ENCODE measurements at regions not wholly inside any gene's neighbourhood (a gene's known extent, or its start where the extent isn't known, plus 50 kb on each side); places are given as distances from the start of the nearest gene placed in this dataset.

DNA sequence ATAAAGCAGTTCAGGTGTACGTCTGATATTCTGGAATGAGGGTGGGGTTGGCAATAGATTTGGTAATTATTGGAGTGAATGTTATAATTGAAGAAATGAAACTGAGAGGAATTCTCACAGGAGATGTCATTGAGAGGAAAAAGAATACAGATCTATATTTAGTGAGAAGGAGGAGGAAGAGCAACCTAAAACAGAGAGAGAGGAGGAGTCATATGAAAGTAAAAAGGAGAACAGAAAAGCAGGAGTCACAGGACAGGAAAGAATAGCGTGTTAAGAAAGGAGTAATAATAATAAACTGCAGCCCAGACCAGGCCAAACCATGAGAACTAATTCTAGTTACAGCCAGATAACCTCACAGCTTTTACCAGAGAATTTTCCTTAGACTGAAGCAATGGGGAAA, 62.7 kb upstream of the MROH9 start (continued):
- TF ChIP-seq EED (IDR thresholded peaks at IDR 0.05; ENCODE audit: low read depth) (peak; percentile 75), ZNF384 (IDR thresholded peaks at IDR 0.05; ENCODE audit: borderline replicate concordance, low read depth, low read length) (no peak), ELK1 (IDR thresholded peaks at IDR 0.05; ENCODE audit: low read depth, low read length) (no peak), CBFB (IDR thresholded peaks at IDR 0.05; ENCODE audit: low read depth) (no peak), NFIC (IDR thresholded peaks at IDR 0.05; ENCODE audit: low read depth, low read length) (peak; percentile 83; the same call in 1 of the 2 replicates), ZNF217 (IDR thresholded peaks at IDR 0.05) (no peak; the same call in 1 of the 2 replicates), RAD51 (IDR thresholded peaks at IDR 0.05) (no peak), NFXL1 (IDR thresholded peaks at IDR 0.05; ENCODE audit: borderline replicate concordance) (no peak), HDAC6 (IDR thresholded peaks at IDR 0.05; ENCODE audit: unreplicated experiment) (no peak), TCF3 (IDR thresholded peaks at IDR 0.05; ENCODE audit: borderline replicate concordance, insufficient read depth, low read depth, low read length) (no peak), BACH1 (IDR thresholded peaks at IDR 0.05; ENCODE audit: borderline replicate concordance) (no peak), TBL1XR1 (IDR thresholded peaks at IDR 0.05; ENCODE audit: low read depth, low read length) (no peak), ZBTB11 (CRISPR knock-in tag; IDR thresholded peaks at IDR 0.05) (no peak), CREM (IDR thresholded peaks at IDR 0.05; ENCODE audit: low read depth) (peak; percentile 30; the same call in 1 of the 2 replicates), MTA2 (IDR thresholded peaks at IDR 0.05; ENCODE audit: low read depth) (peak; percentile 78)
- TF ChIP-seq, protein P1, sequence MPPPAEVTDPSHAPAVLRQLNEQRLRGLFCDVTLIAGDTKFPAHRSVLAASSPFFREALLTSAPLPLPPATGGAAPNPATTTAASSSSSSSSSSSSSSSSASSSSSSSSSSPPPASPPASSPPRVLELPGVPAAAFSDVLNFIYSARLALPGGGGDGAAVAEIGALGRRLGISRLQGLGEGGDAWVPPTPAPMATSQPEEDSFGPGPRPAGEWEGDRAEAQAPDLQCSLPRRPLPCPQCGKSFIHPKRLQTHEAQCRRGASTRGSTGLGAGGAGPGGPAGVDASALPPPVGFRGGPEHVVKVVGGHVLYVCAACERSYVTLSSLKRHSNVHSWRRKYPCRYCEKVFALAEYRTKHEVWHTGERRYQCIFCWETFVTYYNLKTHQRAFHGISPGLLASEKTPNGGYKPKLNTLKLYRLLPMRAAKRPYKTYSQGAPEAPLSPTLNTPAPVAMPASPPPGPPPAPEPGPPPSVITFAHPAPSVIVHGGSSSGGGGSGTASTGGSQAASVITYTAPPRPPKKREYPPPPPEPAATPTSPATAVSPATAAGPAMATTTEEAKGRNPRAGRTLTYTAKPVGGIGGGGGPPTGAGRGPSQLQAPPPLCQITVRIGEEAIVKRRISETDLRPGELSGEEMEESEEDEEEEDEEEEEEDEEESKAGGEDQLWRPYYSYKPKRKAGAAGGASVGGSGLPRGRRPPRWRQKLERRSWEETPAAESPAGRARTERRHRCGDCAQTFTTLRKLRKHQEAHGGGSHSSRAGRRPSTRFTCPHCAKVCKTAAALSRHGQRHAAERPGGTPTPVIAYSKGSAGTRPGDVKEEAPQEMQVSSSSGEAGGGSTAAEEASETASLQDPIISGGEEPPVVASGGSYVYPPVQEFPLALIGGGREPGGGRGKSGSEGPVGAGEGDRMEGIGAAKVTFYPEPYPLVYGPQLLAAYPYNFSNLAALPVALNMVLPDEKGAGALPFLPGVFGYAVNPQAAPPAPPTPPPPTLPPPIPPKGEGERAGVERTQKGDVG (CRISPR knock-in tag; IDR thresholded peaks at IDR 0.05) = no peak
- TF ChIP-seq, protein P2, sequence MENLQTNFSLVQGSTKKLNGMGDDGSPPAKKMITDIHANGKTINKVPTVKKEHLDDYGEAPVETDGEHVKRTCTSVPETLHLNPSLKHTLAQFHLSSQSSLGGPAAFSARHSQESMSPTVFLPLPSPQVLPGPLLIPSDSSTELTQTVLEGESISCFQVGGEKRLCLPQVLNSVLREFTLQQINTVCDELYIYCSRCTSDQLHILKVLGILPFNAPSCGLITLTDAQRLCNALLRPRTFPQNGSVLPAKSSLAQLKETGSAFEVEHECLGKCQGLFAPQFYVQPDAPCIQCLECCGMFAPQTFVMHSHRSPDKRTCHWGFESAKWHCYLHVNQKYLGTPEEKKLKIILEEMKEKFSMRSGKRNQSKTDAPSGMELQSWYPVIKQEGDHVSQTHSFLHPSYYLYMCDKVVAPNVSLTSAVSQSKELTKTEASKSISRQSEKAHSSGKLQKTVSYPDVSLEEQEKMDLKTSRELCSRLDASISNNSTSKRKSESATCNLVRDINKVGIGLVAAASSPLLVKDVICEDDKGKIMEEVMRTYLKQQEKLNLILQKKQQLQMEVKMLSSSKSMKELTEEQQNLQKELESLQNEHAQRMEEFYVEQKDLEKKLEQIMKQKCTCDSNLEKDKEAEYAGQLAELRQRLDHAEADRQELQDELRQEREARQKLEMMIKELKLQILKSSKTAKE (IDR thresholded peaks at IDR 0.05; ENCODE audit: low read depth, poor library complexity, severe bottlenecking) = no peak
